HepG2 (cell line): ENCODE measurements at regions not wholly inside any gene's neighbourhood (a gene's known extent, or its start where the extent isn't known, plus 50 kb on each side); places are given as distances from the start of the nearest gene placed in this dataset.

ENCODE experiments used
- ATAC-seq: fragments of 200-7000 bp; cut with Tn5 transposase; 3 replicates; pipeline ENCODE4 v1.9.1; 2020; ENCODE audit warnings: mild to moderate bottlenecking, moderate library complexity
- BruUV-seq: library from RNA; stranded (reverse); fragments of 400-500 nt; replicated peaks from 2 replicates; lab custom pipeline; 2021; lab: Mats Ljungman, UMichigan
- CTCF ChIA-PET: fragments of 300-600 bp; formaldehyde crosslinking; extraction: SDS; loops from one replicate; lab custom pipeline; 2021; ENCODE audit warnings: low total read pairs, inconsistent platforms, low intra/inter-chr PET ratio; lab: Yijun Ruan, JAX
- POLR2A ChIA-PET: fragments of 350-600 bp; sonication (Branson Sonifier 250); formaldehyde crosslinking; loops from one replicate; lab custom pipeline; 2020; ENCODE audit warnings: antibody characterized with exemption, inconsistent platforms; lab: Yijun Ruan, JAX
- DNase-seq: peaks from one replicate; pipeline ENCODE4 v3.0.0-alpha.2; 2015; ENCODE audit warnings: low spot score
- FAIRE-seq: peaks from 3 replicates; lab custom pipeline; 2011; peaks lifted over from hg19 to GRCh38; lab: Jason Lieb, UNC
- H2AFZ ChIP-seq: one replicate; pipeline ENCODE4 v1.6.1; 2011; ENCODE audit warnings: low read length, inconsistent platforms
- H3K27ac ChIP-seq: fragments of 300-600 bp; 3 replicates; pipeline ENCODE4 v1.8.0; 2011; ENCODE audit warnings: mixed run types, mild to moderate bottlenecking, mixed read lengths, low read length, inconsistent platforms; ENCODE audit not compliant: insufficient read depth; ENCODE audit errors: extremely low read length
- H3K27me3 ChIP-seq, 2 experiments: fragments of 200-600 bp in 1 of 2; 2 replicates in 1 of 2; 3 replicates in 1 of 2; pipeline versions ENCODE4 v1.6.0 to v1.8.0; 2011; ENCODE audit warnings: low read length in 2 of 2, mild to moderate bottlenecking in 2 of 2, moderate library complexity in 2 of 2, inconsistent platforms in 1 of 2; ENCODE audit not compliant: insufficient read depth in 2 of 2, control insufficient read depth in 1 of 2
- H3K36me3 ChIP-seq, 2 experiments: fragments of 200-600 bp in 1 of 2; replicated peaks in 1 of 2; 2 replicates in 1 of 2; 3 replicates in 1 of 2; pipeline versions ENCODE4 v1.5.1 to v1.8.0; 2011; ENCODE audit warnings: low read length in 2 of 2, inconsistent platforms in 1 of 2; ENCODE audit not compliant: insufficient read depth in 2 of 2, control insufficient read depth in 1 of 2
- H3K4me1 ChIP-seq: 2 replicates; pipeline ENCODE4 v1.5.1; 2012; ENCODE audit warnings: low read length, inconsistent platforms; ENCODE audit not compliant: insufficient read depth
- H3K4me2 ChIP-seq: 2 replicates; pipeline ENCODE4 v1.6.0; 2011; ENCODE audit warnings: low read depth, low read length, inconsistent platforms
- H3K4me3 ChIP-seq, 3 experiments: fragments of 200-600 bp in 1 of 3; sonication (generic), shearing (Covaris generic) in 1 of 3; replicated peaks in 1 of 3; 2 replicates each; pipeline ENCODE4 v1.5.1; 2011 to 2016; ENCODE audit warnings: low read length in 3 of 3, inconsistent platforms in 2 of 3, low read depth in 2 of 3, mild to moderate bottlenecking in 2 of 3, control low read depth in 1 of 3, mixed read lengths in 1 of 3; ENCODE audit not compliant: insufficient read depth in 1 of 3
- H3K79me2 ChIP-seq: one replicate; pipeline ENCODE4 v1.6.1; 2011; ENCODE audit warnings: low read length, inconsistent platforms; ENCODE audit not compliant: insufficient read depth
- H3K9ac ChIP-seq: 2 replicates; pipeline ENCODE4 v1.6.0; 2011; ENCODE audit warnings: mild to moderate bottlenecking, low read depth, low read length, inconsistent platforms; ENCODE audit not compliant: insufficient read depth
- H3K9me3 ChIP-seq: 2 replicates; pipeline ENCODE4 v1.5.1; 2012; ENCODE audit warnings: mild to moderate bottlenecking, low read length
- H4K20me1 ChIP-seq: 2 replicates; pipeline ENCODE4 v1.6.0; 2011; ENCODE audit warnings: inconsistent platforms, mild to moderate bottlenecking, low read length, moderate library complexity; ENCODE audit not compliant: insufficient read depth
- ETV5 ChIP-seq: IDR thresholded peaks from 2 replicates; pipeline ENCODE4 v1.6.1; 2018; ENCODE audit warnings: missing biosample characterization, missing genetic modification reagents, inconsistent platforms, borderline replicate concordance
- FOXK2 ChIP-seq: fragments of 450-650 bp; IDR thresholded peaks from 2 replicates; pipeline ENCODE4 v1.6.1; 2016
- HHEX ChIP-seq: IDR thresholded peaks from 2 replicates; pipeline ENCODE4 v1.6.1; 2016; ENCODE audit warnings: control low read depth
- SUZ12 ChIP-seq: fragments of 150-350 bp; IDR thresholded peaks from 2 replicates; pipeline ENCODE4 v1.6.1; 2014; ENCODE audit warnings: low read depth, low read length
- THAP11 ChIP-seq: IDR thresholded peaks from 2 replicates; pipeline ENCODE4 v1.6.1; 2016; ENCODE audit warnings: missing biosample characterization, missing genetic modification reagents
- ZFAT ChIP-seq: sonication (generic); formaldehyde crosslinking; conservative IDR thresholded peaks from 2 replicates; pipeline ENCODE4 v1.8.1; 2023; ENCODE audit warnings: missing genetic modification reagents, inconsistent platforms
- ZNF143 ChIP-seq: sonication (generic); formaldehyde crosslinking; IDR thresholded peaks from 2 replicates; pipeline ENCODE4 v1.4.0; 2020; ENCODE audit warnings: missing genetic modification reagents
- WGBS: methylation state at CpG from one replicate; pipeline ENCODE4 v1.1.6; 2017; ENCODE audit warnings: low lambda C conversion rate; 5-methylcytosine and 5-hydroxymethylcytosine counted together
- in situ Hi-C: cut with HindIII; loops from 2 replicates; pipeline ENCODE4 v1.10.0; 2017; ENCODE audit warnings: low pct_unique_long_range_greater_than_20kb; ENCODE audit not compliant: extremely low pct_ligation_motif_present
- intact Hi-C: fragments of 100-400 bp; cut with micrococcal nuclease; formaldehyde crosslinking; loops from one replicate; pipeline ENCODE4 v1.10.0; 2022; ENCODE audit not compliant: unreplicated experiment

DNA sequence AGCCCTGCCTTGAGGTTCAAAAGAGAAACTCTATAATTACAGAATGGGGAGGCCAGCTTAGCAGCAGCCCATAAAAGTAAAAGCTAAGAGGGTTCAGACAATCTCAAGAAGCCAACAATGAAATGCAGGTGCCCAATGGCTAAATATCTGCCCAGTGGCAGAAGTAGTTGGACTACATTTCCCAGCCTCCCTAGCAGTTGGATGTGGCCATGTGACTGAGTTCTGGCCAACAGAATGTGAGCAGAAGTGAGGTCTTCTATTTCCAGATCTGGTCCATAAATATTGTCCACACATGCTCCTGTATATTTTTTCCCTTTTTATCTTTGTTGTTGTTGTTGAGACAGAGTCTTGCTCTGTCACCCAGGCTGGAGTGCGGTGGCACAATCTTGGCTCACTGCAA, 127.9 kb upstream of the NHS start:
- H3K4me3 ChIP-seq = no peak overlapping the region
- H3K36me3 ChIP-seq = no peaks in the 10 kb centered on the region
- H3K9me3 ChIP-seq = no peaks in the 10 kb centered on the region
- no TSS peak for BruUV-seq
- no peak overlapping the region for H3K4me2 ChIP-seq
- 100% methylated on average over 1 of the region's 1 CpG for WGBS
- DNase-seq (no peak), ATAC-seq (no peak), FAIRE-seq (no peak)
- no peaks in the 10 kb centered on the region for H3K79me2 ChIP-seq
- H3K27ac ChIP-seq = no peak overlapping the region
- CTCF ChIA-PET = no interaction called here
- no peaks in the 10 kb centered on the region for H3K27me3 ChIP-seq
- H4K20me1 ChIP-seq = no peaks in the 10 kb centered on the region
- no peaks in the 10 kb centered on the region for H3K4me1 ChIP-seq
- POLR2A ChIA-PET = no interaction called here
- intact Hi-C loops = no loop called here
- in situ Hi-C loops = loop anchor here (25.0 kb wide), 1 partner anchor 440 kb away; no protein-coding TSS in a partner anchor
- no peak overlapping the region for H3K9ac ChIP-seq
- TF ChIP-seq ZNF143 (CRISPR knock-in tag) (peak; percentile 57; the same call in 1 of the 2 replicates), ETV5 (CRISPR knock-in tag) (no peak), THAP11 (CRISPR knock-in tag) (peak; percentile 43; the same call in 1 of the 2 replicates)
- no peak overlapping the region for H2AFZ ChIP-seq

DNA sequence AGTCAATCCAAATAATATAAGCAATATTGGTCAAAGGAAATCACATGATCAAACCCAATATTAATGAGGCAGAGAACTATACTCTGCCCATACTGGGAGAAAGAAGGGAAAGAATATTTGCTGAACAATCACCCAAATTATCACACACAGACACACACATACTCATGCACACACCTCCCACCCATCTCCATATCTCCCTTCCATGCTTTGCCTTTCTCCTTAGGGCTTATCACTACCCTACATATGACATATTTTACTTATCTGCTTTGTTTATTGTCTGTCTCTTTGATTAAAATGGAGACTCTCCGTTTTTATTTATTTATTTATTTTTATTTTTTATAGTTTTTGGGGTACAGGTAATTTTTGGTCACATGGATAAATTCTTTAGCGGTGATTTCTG, 112.9 kb upstream of the NHS start:
- no peaks in the 10 kb centered on the region for H3K36me3 ChIP-seq
- in situ Hi-C loops (no loop called here), intact Hi-C loops (no loop called here)
- H3K79me2 ChIP-seq = no peaks in the 10 kb centered on the region
- no peaks in the 10 kb centered on the region for H4K20me1 ChIP-seq
- no peak overlapping the region for H3K4me3 ChIP-seq
- H3K9me3 ChIP-seq = no peaks in the 10 kb centered on the region
- ATAC-seq (no peak), DNase-seq (no peak), FAIRE-seq (no peak)
- H3K4me1 ChIP-seq = no peaks in the 10 kb centered on the region
- no peaks in the 10 kb centered on the region for H3K27me3 ChIP-seq
- BruUV-seq = no TSS peak
- ChIA-PET CTCF (no interaction called here), POLR2A (no interaction called here)
- no peak overlapping the region for H3K27ac ChIP-seq
- H3K4me2 ChIP-seq = no peak overlapping the region
- no peak for TF ChIP-seq SUZ12
- no peak for TF ChIP-seq FOXK2
- TF ChIP-seq HHEX (CRISPR knock-in tag) = no peak
- TF ChIP-seq ZFAT (CRISPR knock-in tag) = no peak
- no peak overlapping the region for H2AFZ ChIP-seq
- 5% methylated on average over 2 of the region's 2 CpGs for WGBS
- no peak overlapping the region for H3K9ac ChIP-seq
